WTC11 (cell line): ENCODE measurements at regions not wholly inside any gene's neighbourhood (a gene's known extent, or its start where the extent isn't known, plus 50 kb on each side); places are given as distances from the start of the nearest gene placed in this dataset.

Experiments
- ATF3 ChIP-seq: sonication (generic); formaldehyde crosslinking; conservative IDR thresholded peaks from 2 replicates; pipeline ENCODE4 v1.8.1; 2022; ENCODE audit warnings: mild to moderate bottlenecking, missing genetic modification reagents
- CTCF ChIP-seq: fragments of 200-600 bp; IDR thresholded peaks from 2 replicates; pipeline ENCODE4 v1.8.0; 2022; ENCODE audit warnings: antibody characterized with exemption
- E2F4 ChIP-seq: sonication (generic); formaldehyde crosslinking; IDR thresholded peaks from 2 replicates; pipeline ENCODE4 v1.8.1; 2022; ENCODE audit warnings: low read depth, mild to moderate bottlenecking, moderate library complexity, missing genetic modification reagents, borderline replicate concordance
- FOXK1 ChIP-seq: sonication (generic); formaldehyde crosslinking; IDR thresholded peaks from 2 replicates; pipeline ENCODE4 v1.8.0; 2022; ENCODE audit warnings: mild to moderate bottlenecking, moderate library complexity, missing genetic modification reagents
- MAX ChIP-seq: sonication (generic); formaldehyde crosslinking; IDR thresholded peaks from 2 replicates; pipeline ENCODE4 v1.8.0; 2022; ENCODE audit warnings: mild to moderate bottlenecking, missing genetic modification reagents
- MLX ChIP-seq: sonication (generic); formaldehyde crosslinking; IDR thresholded peaks from 2 replicates; pipeline ENCODE4 v1.8.1; 2023; ENCODE audit warnings: mild to moderate bottlenecking, missing genetic modification reagents, moderate library complexity
- NFATC4 ChIP-seq: fragments of 250-450 bp; sonication (Bioruptor Pico); IDR thresholded peaks from 2 replicates; pipeline ENCODE4 v1.9.0; 2021; ENCODE audit warnings: mild to moderate bottlenecking
- NFE2L1 ChIP-seq: sonication (generic); formaldehyde crosslinking; IDR thresholded peaks from 2 replicates; pipeline ENCODE4 v1.8.1; 2023; ENCODE audit warnings: missing genetic modification reagents
- PREB ChIP-seq: sonication (generic); formaldehyde crosslinking; IDR thresholded peaks from 2 replicates; pipeline ENCODE4 v1.8.1; 2022; ENCODE audit warnings: mild to moderate bottlenecking, missing genetic modification reagents, moderate library complexity, borderline replicate concordance
- RELA ChIP-seq: sonication (generic); formaldehyde crosslinking; IDR thresholded peaks from 2 replicates; pipeline ENCODE4 v1.8.1; 2022; ENCODE audit warnings: missing genetic modification reagents, mild to moderate bottlenecking, borderline replicate concordance
- SP1 ChIP-seq: sonication (generic); formaldehyde crosslinking; conservative IDR thresholded peaks from 2 replicates; pipeline ENCODE4 v1.8.1; 2022; ENCODE audit warnings: missing genetic modification reagents
- STAT6 ChIP-seq: sonication (generic); formaldehyde crosslinking; conservative IDR thresholded peaks from 2 replicates; pipeline ENCODE4 v1.8.1; 2023; ENCODE audit warnings: mild to moderate bottlenecking, low read depth, missing genetic modification reagents, moderate library complexity

GRCh38 chr15:36497901-36498300, 81.5 kb upstream of the CDIN1 start:
- TF ChIP-seq CTCF (no peak), SP1 (no peak), FOXK1 (CRISPR knock-in tag) (no peak), MLX (no peak), ATF3 (CRISPR knock-in tag) (no peak), E2F4 (CRISPR knock-in tag) (no peak), STAT6 (CRISPR knock-in tag) (no peak), RELA (CRISPR knock-in tag) (no peak), PREB (CRISPR knock-in tag) (no peak), NFE2L1 (CRISPR knock-in tag) (no peak), NFATC4 (CRISPR knock-in tag) (no peak), MAX (CRISPR knock-in tag) (no peak)
